Left lobe of liver (tissue), 2 donors: ENCODE measurements at regions not wholly inside any gene's neighbourhood (a gene's known extent, or its start where the extent isn't known, plus 50 kb on each side); places are given as distances from the start of the nearest gene placed in this dataset.

Experiments
- ATAC-seq: fragments of 200-7000 bp; cut with Tn5 transposase; one replicate; pipeline ENCODE4 v1.9.1; 2020; ENCODE audit warnings: mild to moderate bottlenecking, moderate library complexity
- DNase-seq: peaks from one replicate; pipeline ENCODE4 v3.0.0-alpha.2; 2020; ENCODE audit warnings: low spot score
- donor health status: DM: no; HTN: no; CAD: no; lungs with moderate emphysema.
- donor health status: DM: no; HTN: yes; CAD: no.

GRCh38 chrX:79645749-79646148, 278.6 kb upstream of the ITM2A start:
- no peak for DNase-seq
- ATAC-seq, result no peak

GRCh38 chrX:79631526-79631925, 264.4 kb upstream of the ITM2A start:
- ATAC-seq (no peak), DNase-seq (no peak)

GRCh38 chrX:79630033-79631009, 263.2 kb upstream of the ITM2A start:
- DNase-seq (no peak), ATAC-seq (no peak)

GRCh38 chrX:79623098-79623762, 256.1 kb upstream of the ITM2A start:
- DNase-seq (no peak), ATAC-seq (no peak)

GRCh38 chrX:79618280-79618679, 251.1 kb upstream of the ITM2A start:
- DNase-seq (no peak), ATAC-seq (no peak)

- ATAC-seq, result no peak
- no peak for DNase-seq
These were observed 237.2 kb upstream of the ITM2A start for GRCh38 chrX:79604364-79604763.

- ATAC-seq (no peak), DNase-seq (no peak)
These were observed 234.4 kb upstream of the ITM2A start for GRCh38 chrX:79601341-79602131.

- ATAC-seq (no peak), DNase-seq (no peak)
These were observed 225.1 kb upstream of the ITM2A start for GRCh38 chrX:79592259-79592658.

- no peak for DNase-seq
- ATAC-seq, result no peak
These were observed 221.1 kb upstream of the ITM2A start for GRCh38 chrX:79588233-79588632.

GRCh38 chrX:79573760-79574159, 206.6 kb upstream of the ITM2A start:
- DNase-seq (no peak), ATAC-seq (no peak)

GRCh38 chrX:79572566-79572965, 205.4 kb upstream of the ITM2A start:
- no peak for DNase-seq
- no peak for ATAC-seq

- DNase-seq (no peak), ATAC-seq (no peak)
These were observed 203.5 kb upstream of the ITM2A start for GRCh38 chrX:79570524-79571240.

GRCh38 chrX:79568309-79568708, 201.2 kb upstream of the ITM2A start:
- DNase-seq, result no peak
- no peak for ATAC-seq

- ATAC-seq (no peak), DNase-seq (no peak)
These were observed 197.2 kb upstream of the ITM2A start for GRCh38 chrX:79564362-79564761.

- no peak for DNase-seq
- no peak for ATAC-seq
These were observed 192.2 kb upstream of the ITM2A start for GRCh38 chrX:79559290-79559689.

- DNase-seq (no peak), ATAC-seq (no peak)
These were observed 190.1 kb upstream of the ITM2A start for GRCh38 chrX:79557212-79557611.

GRCh38 chrX:79556800-79557199, 189.7 kb upstream of the ITM2A start:
- no peak for ATAC-seq

GRCh38 chrX:79530310-79531108, 163.4 kb upstream of the ITM2A start:
- DNase-seq (no peak), ATAC-seq (no peak)

More at GRCh38 chrX:79556800-79557199, 189.7 kb upstream of the ITM2A start:
- no peak for DNase-seq

GRCh38 chrX:79524642-79525041, 157.5 kb upstream of the ITM2A start:
- no peak for DNase-seq
- peak; percentile 43 for ATAC-seq

- no peak for DNase-seq
- no peak for ATAC-seq
These were observed 148.4 kb upstream of the ITM2A start for GRCh38 chrX:79515529-79515928.
